ENCODE measurements at regions not wholly inside any gene's neighbourhood (a gene's known extent, or its start where the extent isn't known, plus 50 kb on each side); places are given as distances from the start of the nearest gene placed in this dataset.

GRCh38 chr5:34533582-34534522 is 122.3 kb upstream of the RAI14 start:
- DNase-seq, result no peak
- Mint-ChIP-seq H3K4me1 (no peaks in the 10 kb centered on the region), H3K27me3 (ENCODE audit: low read depth, poor library complexity) (peaks cover 10% of the 10 kb centered on the region), H3K27ac (no peak overlapping the region), H3K9me3 (no peaks in the 10 kb centered on the region), H3K4me3 (no peak overlapping the region), H3K36me3 (ENCODE audit: low read depth) (no peaks in the 10 kb centered on the region)
- TF ChIP-seq CTCF (IDR thresholded peaks at IDR 0.05), result no peak

- H3K9me3 Mint-ChIP-seq, result no peaks in the 10 kb centered on the region
- H3K27ac Mint-ChIP-seq, result no peak overlapping the region
- H3K27me3 Mint-ChIP-seq (ENCODE audit: low read depth, poor library complexity), result peaks cover 10% of the 10 kb centered on the region
- no peak for TF ChIP-seq CTCF (IDR thresholded peaks at IDR 0.05)
- H3K36me3 Mint-ChIP-seq (ENCODE audit: low read depth), result no peaks in the 10 kb centered on the region
- H3K4me1 Mint-ChIP-seq, result peaks cover 5% of the 10 kb centered on the region
- no peak for DNase-seq
- no peak overlapping the region for H3K4me3 Mint-ChIP-seq
Measured at GRCh38 chr5:34534523-34535103, 121.5 kb upstream of the RAI14 start.

GRCh38 chr5:34535433-34535832 is 120.7 kb upstream of the RAI14 start:
- no peak for DNase-seq
- H3K27ac Mint-ChIP-seq, result no peak overlapping the region
- H3K4me3 Mint-ChIP-seq, result no peak overlapping the region
- TF ChIP-seq CTCF (IDR thresholded peaks at IDR 0.05), result no peak
- no peaks in the 10 kb centered on the region for H3K36me3 Mint-ChIP-seq (ENCODE audit: low read depth)
- no peaks in the 10 kb centered on the region for H3K9me3 Mint-ChIP-seq
- H3K27me3 Mint-ChIP-seq (ENCODE audit: low read depth, poor library complexity), result peaks cover 10% of the 10 kb centered on the region
- H3K4me1 Mint-ChIP-seq, result peaks cover 13% of the 10 kb centered on the region

- no peaks in the 10 kb centered on the region for H3K36me3 Mint-ChIP-seq (ENCODE audit: low read depth)
- no peak overlapping the region for H3K4me3 Mint-ChIP-seq
- H3K9me3 Mint-ChIP-seq, result no peaks in the 10 kb centered on the region
- no peak for DNase-seq
- TF ChIP-seq CTCF (IDR thresholded peaks at IDR 0.05), result no peak
- H3K27me3 Mint-ChIP-seq (ENCODE audit: low read depth, poor library complexity), result peaks cover 5% of the 10 kb centered on the region
- peaks cover 18% of the 10 kb centered on the region for H3K4me1 Mint-ChIP-seq
- H3K27ac Mint-ChIP-seq, result no peak overlapping the region
Measured at GRCh38 chr5:34535944-34536623, 120.0 kb upstream of the RAI14 start.

GRCh38 chr5:34536699-34537098 is 119.4 kb upstream of the RAI14 start:
- no peak for TF ChIP-seq CTCF (IDR thresholded peaks at IDR 0.05)
- Mint-ChIP-seq H3K4me3 (no peak overlapping the region), H3K9me3 (no peaks in the 10 kb centered on the region), H3K27me3 (ENCODE audit: low read depth, poor library complexity) (peaks cover 9% of the 10 kb centered on the region), H3K36me3 (ENCODE audit: low read depth) (no peaks in the 10 kb centered on the region), H3K27ac (no peak overlapping the region), H3K4me1 (peaks cover 18% of the 10 kb centered on the region)
- no peak for DNase-seq
